Ishikawa (cell line): ENCODE measurements at regions not wholly inside any gene's neighbourhood (a gene's known extent, or its start where the extent isn't known, plus 50 kb on each side); places are given as distances from the start of the nearest gene placed in this dataset.

ENCODE experiments used
- CEBPB ChIP-seq: IDR thresholded peaks from 2 replicates; pipeline ENCODE4 v1.6.1; 2012
- CREB1 ChIP-seq: IDR thresholded peaks from 2 replicates; pipeline ENCODE4 v1.6.1; 2012; ENCODE audit warnings: low read depth
- EGR1 ChIP-seq: IDR thresholded peaks from 2 replicates; pipeline ENCODE4 v1.6.1; 2012
- EP300 ChIP-seq: IDR thresholded peaks from 2 replicates; pipeline ENCODE4 v1.6.1; 2012; ENCODE audit warnings: borderline replicate concordance
- FOXM1 ChIP-seq: IDR thresholded peaks from 2 replicates; pipeline ENCODE4 v1.6.1; 2012; ENCODE audit warnings: low read depth, borderline replicate concordance
- NFIC ChIP-seq: IDR thresholded peaks from 2 replicates; pipeline ENCODE4 v1.6.1; 2012
- RAD21 ChIP-seq: IDR thresholded peaks from 2 replicates; pipeline ENCODE4 v1.6.1; 2012; ENCODE audit warnings: low read depth
- TAF1 ChIP-seq: IDR thresholded peaks from 2 replicates; pipeline ENCODE4 v1.6.1; 2012; ENCODE audit warnings: low read depth, mild to moderate bottlenecking
- TCF12 ChIP-seq: IDR thresholded peaks from 2 replicates; pipeline ENCODE4 v1.6.1; 2012; ENCODE audit warnings: low read depth
- TEAD4 ChIP-seq: IDR thresholded peaks from 2 replicates; pipeline ENCODE4 v1.6.1; 2012
- YY1 ChIP-seq: IDR thresholded peaks from 2 replicates; pipeline ENCODE4 v1.6.1; 2012; ENCODE audit warnings: low read depth
- ZBTB7A ChIP-seq: IDR thresholded peaks from 2 replicates; pipeline ENCODE4 v1.6.1; 2012; ENCODE audit warnings: low read depth
- TF ChIP-seq, protein P1 (sequence below): IDR thresholded peaks from 2 replicates; pipeline ENCODE4 v1.6.1; 2012
- TF ChIP-seq, protein P2 (sequence below): IDR thresholded peaks from 2 replicates; pipeline ENCODE4 v1.6.1; 2012
- TF ChIP-seq, protein P3 (sequence below): IDR thresholded peaks from 2 replicates; pipeline ENCODE4 v1.6.1; 2012; ENCODE audit warnings: low read depth, mild to moderate bottlenecking

DNA sequence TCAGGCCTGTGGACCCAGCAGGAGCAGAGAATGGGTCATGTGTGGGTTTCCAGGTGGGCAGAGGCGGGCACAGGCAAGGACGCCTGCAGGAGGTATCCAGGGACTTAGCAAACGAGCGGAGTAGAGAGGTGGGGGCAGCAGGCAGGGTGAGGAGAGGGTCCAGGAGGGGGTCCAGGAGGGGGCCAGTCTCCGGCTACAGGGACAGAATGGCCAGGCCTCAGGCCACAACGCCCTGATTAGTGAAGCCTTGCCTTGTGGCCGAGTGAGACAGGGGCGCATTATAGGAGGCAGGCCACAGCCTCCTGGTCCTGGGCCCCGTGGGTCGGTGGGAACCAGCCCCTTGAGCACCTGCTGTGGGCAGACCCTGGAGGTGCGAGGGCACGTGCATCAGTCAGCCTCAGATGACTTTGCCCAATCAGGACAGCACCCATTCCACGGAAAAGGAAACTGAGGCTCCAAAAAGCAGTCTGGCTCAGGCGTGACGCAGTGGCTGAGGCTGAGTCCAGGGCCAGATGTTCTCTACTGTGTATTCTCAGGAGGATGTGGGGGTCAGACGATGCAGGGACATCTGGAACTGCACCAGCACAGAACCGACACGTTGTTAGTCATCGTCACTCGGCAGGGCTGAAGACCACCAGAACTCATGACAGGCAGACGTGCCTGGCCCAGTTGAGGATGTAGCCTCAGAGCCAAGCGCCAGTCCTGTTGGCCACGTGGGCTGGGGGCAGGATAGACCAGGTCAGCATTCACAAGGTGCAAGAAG lies 113.7 kb downstream of the CRYAA start:
- TF ChIP-seq RAD21 = no peak
- TF ChIP-seq, protein P1, sequence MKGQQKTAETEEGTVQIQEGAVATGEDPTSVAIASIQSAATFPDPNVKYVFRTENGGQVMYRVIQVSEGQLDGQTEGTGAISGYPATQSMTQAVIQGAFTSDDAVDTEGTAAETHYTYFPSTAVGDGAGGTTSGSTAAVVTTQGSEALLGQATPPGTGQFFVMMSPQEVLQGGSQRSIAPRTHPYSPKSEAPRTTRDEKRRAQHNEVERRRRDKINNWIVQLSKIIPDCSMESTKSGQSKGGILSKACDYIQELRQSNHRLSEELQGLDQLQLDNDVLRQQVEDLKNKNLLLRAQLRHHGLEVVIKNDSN = no peak
- TF ChIP-seq TAF1 = no peak
- TF ChIP-seq ZBTB7A = no peak
- TF ChIP-seq, protein P2, sequence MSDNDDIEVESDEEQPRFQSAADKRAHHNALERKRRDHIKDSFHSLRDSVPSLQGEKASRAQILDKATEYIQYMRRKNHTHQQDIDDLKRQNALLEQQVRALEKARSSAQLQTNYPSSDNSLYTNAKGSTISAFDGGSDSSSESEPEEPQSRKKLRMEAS = no peak
- no peak for TF ChIP-seq NFIC
- TF ChIP-seq, protein P3, sequence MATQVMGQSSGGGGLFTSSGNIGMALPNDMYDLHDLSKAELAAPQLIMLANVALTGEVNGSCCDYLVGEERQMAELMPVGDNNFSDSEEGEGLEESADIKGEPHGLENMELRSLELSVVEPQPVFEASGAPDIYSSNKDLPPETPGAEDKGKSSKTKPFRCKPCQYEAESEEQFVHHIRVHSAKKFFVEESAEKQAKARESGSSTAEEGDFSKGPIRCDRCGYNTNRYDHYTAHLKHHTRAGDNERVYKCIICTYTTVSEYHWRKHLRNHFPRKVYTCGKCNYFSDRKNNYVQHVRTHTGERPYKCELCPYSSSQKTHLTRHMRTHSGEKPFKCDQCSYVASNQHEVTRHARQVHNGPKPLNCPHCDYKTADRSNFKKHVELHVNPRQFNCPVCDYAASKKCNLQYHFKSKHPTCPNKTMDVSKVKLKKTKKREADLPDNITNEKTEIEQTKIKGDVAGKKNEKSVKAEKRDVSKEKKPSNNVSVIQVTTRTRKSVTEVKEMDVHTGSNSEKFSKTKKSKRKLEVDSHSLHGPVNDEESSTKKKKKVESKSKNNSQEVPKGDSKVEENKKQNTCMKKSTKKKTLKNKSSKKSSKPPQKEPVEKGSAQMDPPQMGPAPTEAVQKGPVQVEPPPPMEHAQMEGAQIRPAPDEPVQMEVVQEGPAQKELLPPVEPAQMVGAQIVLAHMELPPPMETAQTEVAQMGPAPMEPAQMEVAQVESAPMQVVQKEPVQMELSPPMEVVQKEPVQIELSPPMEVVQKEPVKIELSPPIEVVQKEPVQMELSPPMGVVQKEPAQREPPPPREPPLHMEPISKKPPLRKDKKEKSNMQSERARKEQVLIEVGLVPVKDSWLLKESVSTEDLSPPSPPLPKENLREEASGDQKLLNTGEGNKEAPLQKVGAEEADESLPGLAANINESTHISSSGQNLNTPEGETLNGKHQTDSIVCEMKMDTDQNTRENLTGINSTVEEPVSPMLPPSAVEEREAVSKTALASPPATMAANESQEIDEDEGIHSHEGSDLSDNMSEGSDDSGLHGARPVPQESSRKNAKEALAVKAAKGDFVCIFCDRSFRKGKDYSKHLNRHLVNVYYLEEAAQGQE = no peak
- TF ChIP-seq CEBPB = no peak
- TF ChIP-seq TCF12 = no peak
- no peak for TF ChIP-seq EGR1
- TF ChIP-seq YY1 = no peak
- no peak for TF ChIP-seq TEAD4
- no peak for TF ChIP-seq EP300
- TF ChIP-seq CREB1 = no peak
- no peak for TF ChIP-seq FOXM1

DNA sequence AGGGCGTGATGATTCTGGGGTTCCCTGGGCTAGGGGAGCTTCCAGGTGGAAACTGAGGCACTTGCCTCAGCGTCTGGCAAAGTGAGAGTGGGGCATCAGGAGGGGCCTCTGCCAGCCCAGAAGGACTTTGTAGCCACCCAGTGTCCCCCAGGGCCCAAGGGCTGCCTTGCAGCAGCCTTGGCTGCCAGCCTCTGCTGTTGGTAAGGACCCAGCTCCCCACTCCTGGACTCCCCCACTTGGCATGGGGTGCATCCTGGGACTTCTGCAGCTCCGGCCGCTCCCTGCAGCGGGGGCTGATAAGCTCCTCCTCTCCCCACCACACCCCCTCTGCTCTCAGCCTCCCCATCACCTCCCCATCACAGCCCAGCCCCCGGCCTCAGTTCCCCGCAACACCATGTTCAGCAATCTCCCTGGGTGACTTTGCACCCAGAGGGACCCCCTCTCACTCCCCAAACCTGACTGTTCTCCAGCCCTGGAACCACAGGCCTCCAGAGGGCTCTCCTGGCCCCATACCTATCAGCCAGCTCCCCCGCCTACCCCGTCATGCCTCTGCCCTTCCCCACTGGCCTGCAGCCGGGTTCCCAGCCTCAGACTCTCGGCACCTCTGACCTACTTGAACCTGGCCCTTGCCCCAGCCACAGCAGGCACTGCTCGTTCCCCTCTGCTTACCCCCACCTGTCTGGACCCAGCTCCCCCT lies 113.0 kb downstream of the CRYAA start:
- no peak for TF ChIP-seq TAF1
- no peak for TF ChIP-seq TEAD4

DNA sequence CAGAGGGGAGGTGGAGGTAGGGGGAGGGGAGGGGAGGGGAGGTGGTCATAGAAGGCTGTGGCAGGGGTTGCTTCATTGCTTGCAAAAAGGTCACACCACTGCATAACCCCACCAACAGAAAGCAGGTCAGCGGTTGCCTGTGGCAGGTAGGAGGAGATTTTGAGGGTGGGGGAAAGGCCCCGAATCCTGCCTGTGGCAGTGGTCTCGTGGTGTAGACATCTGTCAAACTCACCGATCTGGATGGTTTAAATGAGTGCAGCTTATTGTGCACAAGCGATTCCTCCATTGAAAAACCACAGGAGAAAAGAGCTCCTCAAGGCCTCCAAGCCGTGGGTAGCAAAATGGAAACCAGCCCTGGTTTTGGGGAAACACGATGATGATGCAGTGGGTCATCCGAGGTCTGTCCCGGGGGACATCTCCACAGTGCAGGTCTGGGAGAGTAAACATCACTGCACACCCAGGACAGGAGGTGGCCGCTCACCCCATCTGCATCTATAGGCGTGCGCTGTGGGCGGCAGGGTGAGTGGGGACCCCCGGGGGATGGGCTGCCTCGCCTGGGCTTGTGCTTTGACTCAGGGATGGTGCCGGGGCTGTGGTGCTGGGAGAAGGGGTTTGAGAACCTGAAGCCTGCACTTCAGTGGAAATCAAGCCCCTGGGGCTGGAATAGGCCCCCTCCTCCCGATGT lies 112.3 kb downstream of the CRYAA start:
- TF ChIP-seq YY1 = no peak
- TF ChIP-seq CREB1 = no peak
- no peak for TF ChIP-seq CEBPB
- no peak for TF ChIP-seq EGR1
- TF ChIP-seq, protein P3 = no peak
- TF ChIP-seq ZBTB7A = no peak
- TF ChIP-seq, protein P2 = no peak
- no peak for TF ChIP-seq TEAD4
- no peak for TF ChIP-seq EP300
- no peak for TF ChIP-seq TAF1
- no peak for TF ChIP-seq FOXM1
- no peak for TF ChIP-seq NFIC
- no peak for TF ChIP-seq RAD21
- TF ChIP-seq, protein P1 = no peak
- TF ChIP-seq TCF12 = no peak

DNA sequence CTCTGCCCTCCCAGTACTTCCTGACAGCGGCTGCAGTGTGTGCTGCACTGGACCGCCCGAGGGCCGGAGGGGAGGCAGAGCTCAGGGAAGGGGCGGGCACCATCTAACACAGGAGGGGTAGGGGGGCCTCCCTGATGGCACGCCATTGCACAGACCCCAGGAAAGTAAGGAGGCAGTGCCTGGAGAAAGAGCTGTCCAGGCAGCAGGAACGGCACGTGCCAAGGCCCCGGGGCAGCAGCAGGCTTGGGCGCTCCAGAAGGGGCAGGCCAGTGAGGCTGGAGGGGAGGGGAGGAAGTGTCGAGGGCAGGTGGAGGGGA lies 110.7 kb downstream of the CRYAA start:
- no peak for TF ChIP-seq NFIC
- TF ChIP-seq FOXM1 = no peak
- TF ChIP-seq TEAD4 = no peak
- no peak for TF ChIP-seq RAD21
- no peak for TF ChIP-seq YY1

DNA sequence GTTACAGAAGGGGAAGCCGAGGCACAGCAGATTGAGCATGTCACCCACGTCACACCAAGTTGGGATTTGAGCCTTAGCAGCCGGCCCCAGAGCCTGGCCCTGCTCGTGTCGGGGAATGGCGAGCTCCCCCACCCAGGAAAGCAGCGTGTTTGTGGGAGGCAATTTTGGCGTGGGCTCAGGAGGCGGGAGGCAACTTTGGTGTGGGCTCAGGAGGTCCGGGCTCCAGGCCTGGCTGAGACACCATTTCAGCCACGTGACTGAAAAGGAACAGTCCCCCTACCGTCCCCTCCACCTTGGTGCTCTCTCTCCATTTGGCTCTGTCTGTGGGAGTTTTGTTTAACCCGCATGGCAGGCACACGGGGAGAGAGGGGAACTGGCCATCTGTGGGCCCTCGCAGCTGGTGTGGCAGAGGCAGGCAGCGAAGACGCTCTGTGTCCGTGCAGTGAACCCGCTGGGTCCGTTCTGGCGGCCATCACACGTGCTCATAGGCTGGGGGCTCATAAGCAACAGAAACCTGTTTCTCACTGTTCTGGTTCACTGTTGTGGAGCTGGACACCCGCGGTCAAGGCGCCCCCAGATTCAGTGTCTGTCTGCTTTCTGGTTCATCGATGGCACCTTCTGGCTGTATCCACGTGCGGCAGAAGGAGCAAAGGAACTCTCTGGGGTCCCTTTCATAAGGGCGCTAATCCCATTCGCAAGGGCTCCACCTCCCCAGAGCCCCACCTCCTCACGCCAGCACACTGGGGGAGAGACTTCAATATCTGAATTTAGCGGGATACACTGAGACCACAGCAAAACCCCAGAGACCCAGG lies 110.2 kb downstream of the CRYAA start:
- TF ChIP-seq EGR1 = no peak
- TF ChIP-seq CREB1 = no peak
- TF ChIP-seq, protein P3 = no peak
- no peak for TF ChIP-seq NFIC
- TF ChIP-seq FOXM1 = no peak
- TF ChIP-seq, protein P2 = no peak
- TF ChIP-seq YY1 = no peak
- no peak for TF ChIP-seq TAF1
- TF ChIP-seq TEAD4 = no peak
- TF ChIP-seq ZBTB7A = no peak
